HepG2 (cell line): ENCODE measurements at regions not wholly inside any gene's neighbourhood (a gene's known extent, or its start where the extent isn't known, plus 50 kb on each side); places are given as distances from the start of the nearest gene placed in this dataset.

Experiments
- BRCA1 ChIP-seq: sonication (generic); formaldehyde crosslinking; IDR thresholded peaks from 2 replicates; pipeline ENCODE4 v1.4.0; 2020; ENCODE audit warnings: missing genetic modification reagents
- CENPX ChIP-seq: sonication (generic); formaldehyde crosslinking; IDR thresholded peaks from 2 replicates; pipeline ENCODE4 v1.9.0; 2021; ENCODE audit warnings: mild to moderate bottlenecking, missing genetic modification reagents, moderate library complexity
- ESRRA ChIP-seq: sonication (generic); formaldehyde crosslinking; IDR thresholded peaks from 2 replicates; pipeline ENCODE4 v1.5.1; 2020; ENCODE audit warnings: mild to moderate bottlenecking, low read depth, missing genetic modification reagents
- GABPB1 ChIP-seq: IDR thresholded peaks from 2 replicates; pipeline ENCODE4 v1.6.1; 2016; ENCODE audit warnings: mild to moderate bottlenecking, missing genetic modification reagents, moderate library complexity, missing compliant biosample characterization
- HNRNPUL1 ChIP-seq: fragments of 200-400 bp; formaldehyde crosslinking; IDR thresholded peaks from 2 replicates; pipeline ENCODE4 v1.6.1; 2017; ENCODE audit warnings: low read depth, mild to moderate bottlenecking, low read length, moderate library complexity
- ISL2 ChIP-seq: sonication (generic); formaldehyde crosslinking; IDR thresholded peaks from 2 replicates; pipeline ENCODE4 v1.5.0; 2020; ENCODE audit warnings: missing genetic modification reagents
- MYNN ChIP-seq: sonication (generic); formaldehyde crosslinking; IDR thresholded peaks from 2 replicates; pipeline ENCODE4 v1.4.0; 2020; ENCODE audit warnings: mild to moderate bottlenecking, low read depth, missing genetic modification reagents
- NFYB ChIP-seq: sonication (generic); formaldehyde crosslinking; IDR thresholded peaks from 2 replicates; pipeline ENCODE4 v1.4.0; 2020; ENCODE audit warnings: missing genetic modification reagents
- NR2F6 ChIP-seq, 2 experiments: IDR thresholded peaks; 2 replicates each; pipeline ENCODE4 v1.6.1; 2016; ENCODE audit warnings: antibody characterized with exemption in 1 of 2, mild to moderate bottlenecking in 1 of 2
- RARA ChIP-seq: IDR thresholded peaks from 2 replicates; pipeline ENCODE4 v1.6.1; 2016; ENCODE audit warnings: missing genetic modification reagents, missing compliant biosample characterization
- SRSF9 ChIP-seq: fragments of 200-400 bp; formaldehyde crosslinking; IDR thresholded peaks from 2 replicates; pipeline ENCODE4 v1.6.1; 2018; ENCODE audit warnings: borderline replicate concordance, mild to moderate bottlenecking, low read depth, low read length; ENCODE audit not compliant: insufficient read depth, poor library complexity, severe bottlenecking
- ZNF326 ChIP-seq: sonication (generic); formaldehyde crosslinking; IDR thresholded peaks from 2 replicates; pipeline ENCODE4 v1.4.0; 2020; ENCODE audit warnings: missing genetic modification reagents, borderline replicate concordance
- ZNF605 ChIP-seq: sonication (generic); formaldehyde crosslinking; IDR thresholded peaks from 2 replicates; pipeline ENCODE4 v1.8.0; 2022; ENCODE audit warnings: mild to moderate bottlenecking, missing genetic modification reagents
- ZNF670 ChIP-seq: sonication (generic); formaldehyde crosslinking; IDR thresholded peaks from 2 replicates; pipeline ENCODE4 v1.8.0; 2022; ENCODE audit warnings: mild to moderate bottlenecking, missing genetic modification reagents, borderline replicate concordance
- ZNF7 ChIP-seq: IDR thresholded peaks from 2 replicates; pipeline ENCODE4 v1.6.1; 2016; ENCODE audit warnings: missing biosample characterization, missing genetic modification reagents
- ZNF790 ChIP-seq: sonication (generic); formaldehyde crosslinking; IDR thresholded peaks from 2 replicates; pipeline ENCODE4 v1.8.0; 2022; ENCODE audit warnings: missing genetic modification reagents, mild to moderate bottlenecking, borderline replicate concordance
- ZNF816 ChIP-seq: sonication (generic); formaldehyde crosslinking; IDR thresholded peaks from 2 replicates; pipeline ENCODE4 v1.8.0; 2022; ENCODE audit warnings: missing genetic modification reagents, mild to moderate bottlenecking, borderline replicate concordance
- TF ChIP-seq, protein P1 (sequence below): sonication (generic); formaldehyde crosslinking; conservative IDR thresholded peaks from 2 replicates; pipeline ENCODE4 v1.4.0; 2020; ENCODE audit warnings: mild to moderate bottlenecking, missing genetic modification reagents, moderate library complexity
- TF ChIP-seq, protein P2 (sequence below): sonication (generic); formaldehyde crosslinking; conservative IDR thresholded peaks from 2 replicates; pipeline ENCODE4 v1.5.0; 2020; ENCODE audit warnings: missing genetic modification reagents
- TF ChIP-seq, protein P3 (sequence below): sonication (generic); formaldehyde crosslinking; IDR thresholded peaks from 2 replicates; pipeline ENCODE4 v1.5.0; 2020; ENCODE audit warnings: mild to moderate bottlenecking, missing genetic modification reagents
- TF ChIP-seq, protein P4 (sequence below): sonication (generic); formaldehyde crosslinking; IDR thresholded peaks from 2 replicates; pipeline ENCODE4 v1.9.0; 2022; ENCODE audit warnings: low read depth, missing genetic modification reagents

DNA sequence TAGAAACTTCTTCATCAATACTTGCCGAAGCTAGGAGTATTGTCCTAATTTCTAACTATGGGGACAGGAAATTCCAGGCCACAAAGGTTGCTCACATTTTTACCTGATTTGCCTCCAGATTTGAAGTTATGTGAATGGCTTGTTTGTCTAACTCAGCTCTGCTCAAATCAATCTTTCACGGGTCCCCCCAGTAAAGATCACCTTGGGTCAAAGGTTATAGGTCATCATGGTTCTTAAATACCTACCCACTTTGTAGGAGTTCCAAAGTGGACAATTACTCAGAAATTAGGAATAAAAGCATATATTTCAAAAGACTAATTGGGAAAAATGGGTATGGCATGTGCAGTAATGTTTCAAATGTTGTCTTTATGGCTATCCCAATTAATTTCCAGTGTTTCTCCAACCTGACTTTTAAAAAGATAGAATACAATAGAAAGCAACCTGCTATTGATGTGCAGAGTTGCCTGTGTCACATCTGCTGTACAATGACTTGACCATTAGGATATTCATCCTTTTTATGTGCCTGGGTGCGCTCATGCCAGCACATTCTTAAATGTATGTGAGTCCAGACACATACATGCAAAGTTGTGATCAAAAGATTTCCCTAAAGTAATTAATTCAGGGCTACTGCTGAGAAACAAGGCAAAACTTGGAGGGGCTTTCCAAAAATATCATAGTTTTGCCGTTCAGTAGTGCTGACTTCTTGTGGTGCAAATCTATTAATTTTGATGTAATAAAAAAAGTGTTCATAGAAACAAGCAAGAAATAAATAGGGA lies 126.1 kb downstream of the MYCN start (continued):
- TF ChIP-seq NR2F6 (IDR thresholded peaks at IDR 0.05) (peak; percentile 85), NR2F6 (CRISPR knock-in tag; IDR thresholded peaks at IDR 0.05) (peak; percentile 77), ZNF816 (CRISPR knock-in tag) (0 out of 2 replicates have a peak, but pooled peaks have one; percentile 41), GABPB1 (CRISPR knock-in tag) (no peak), ZNF605 (CRISPR knock-in tag) (no peak), ESRRA (CRISPR knock-in tag) (no peak), ZNF790 (CRISPR knock-in tag) (no peak), RARA (CRISPR knock-in tag) (0 out of 2 replicates have a peak, but pooled peaks have one; percentile 17), ZNF326 (CRISPR knock-in tag) (no peak), ISL2 (CRISPR knock-in tag) (0 out of 2 replicates have a peak, but pooled peaks have one; percentile 23), SRSF9 (no peak), HNRNPUL1 (no peak), CENPX (CRISPR knock-in tag) (no peak), BRCA1 (CRISPR knock-in tag) (no peak), ZNF7 (CRISPR knock-in tag) (no peak), ZNF670 (no peak), NFYB (no peak), MYNN (no peak)
- TF ChIP-seq, protein P1, sequence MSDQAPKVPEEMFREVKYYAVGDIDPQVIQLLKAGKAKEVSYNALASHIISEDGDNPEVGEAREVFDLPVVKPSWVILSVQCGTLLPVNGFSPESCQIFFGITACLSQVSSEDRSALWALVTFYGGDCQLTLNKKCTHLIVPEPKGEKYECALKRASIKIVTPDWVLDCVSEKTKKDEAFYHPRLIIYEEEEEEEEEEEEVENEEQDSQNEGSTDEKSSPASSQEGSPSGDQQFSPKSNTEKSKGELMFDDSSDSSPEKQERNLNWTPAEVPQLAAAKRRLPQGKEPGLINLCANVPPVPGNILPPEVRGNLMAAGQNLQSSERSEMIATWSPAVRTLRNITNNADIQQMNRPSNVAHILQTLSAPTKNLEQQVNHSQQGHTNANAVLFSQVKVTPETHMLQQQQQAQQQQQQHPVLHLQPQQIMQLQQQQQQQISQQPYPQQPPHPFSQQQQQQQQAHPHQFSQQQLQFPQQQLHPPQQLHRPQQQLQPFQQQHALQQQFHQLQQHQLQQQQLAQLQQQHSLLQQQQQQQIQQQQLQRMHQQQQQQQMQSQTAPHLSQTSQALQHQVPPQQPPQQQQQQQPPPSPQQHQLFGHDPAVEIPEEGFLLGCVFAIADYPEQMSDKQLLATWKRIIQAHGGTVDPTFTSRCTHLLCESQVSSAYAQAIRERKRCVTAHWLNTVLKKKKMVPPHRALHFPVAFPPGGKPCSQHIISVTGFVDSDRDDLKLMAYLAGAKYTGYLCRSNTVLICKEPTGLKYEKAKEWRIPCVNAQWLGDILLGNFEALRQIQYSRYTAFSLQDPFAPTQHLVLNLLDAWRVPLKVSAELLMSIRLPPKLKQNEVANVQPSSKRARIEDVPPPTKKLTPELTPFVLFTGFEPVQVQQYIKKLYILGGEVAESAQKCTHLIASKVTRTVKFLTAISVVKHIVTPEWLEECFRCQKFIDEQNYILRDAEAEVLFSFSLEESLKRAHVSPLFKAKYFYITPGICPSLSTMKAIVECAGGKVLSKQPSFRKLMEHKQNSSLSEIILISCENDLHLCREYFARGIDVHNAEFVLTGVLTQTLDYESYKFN (CRISPR knock-in tag): 0 out of 2 replicates have a peak, but pooled peaks have one; percentile 12
- TF ChIP-seq, protein P2, sequence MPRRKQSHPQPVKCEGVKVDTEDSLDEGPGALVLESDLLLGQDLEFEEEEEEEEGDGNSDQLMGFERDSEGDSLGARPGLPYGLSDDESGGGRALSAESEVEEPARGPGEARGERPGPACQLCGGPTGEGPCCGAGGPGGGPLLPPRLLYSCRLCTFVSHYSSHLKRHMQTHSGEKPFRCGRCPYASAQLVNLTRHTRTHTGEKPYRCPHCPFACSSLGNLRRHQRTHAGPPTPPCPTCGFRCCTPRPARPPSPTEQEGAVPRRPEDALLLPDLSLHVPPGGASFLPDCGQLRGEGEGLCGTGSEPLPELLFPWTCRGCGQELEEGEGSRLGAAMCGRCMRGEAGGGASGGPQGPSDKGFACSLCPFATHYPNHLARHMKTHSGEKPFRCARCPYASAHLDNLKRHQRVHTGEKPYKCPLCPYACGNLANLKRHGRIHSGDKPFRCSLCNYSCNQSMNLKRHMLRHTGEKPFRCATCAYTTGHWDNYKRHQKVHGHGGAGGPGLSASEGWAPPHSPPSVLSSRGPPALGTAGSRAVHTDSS: no peak
- TF ChIP-seq, protein P3, sequence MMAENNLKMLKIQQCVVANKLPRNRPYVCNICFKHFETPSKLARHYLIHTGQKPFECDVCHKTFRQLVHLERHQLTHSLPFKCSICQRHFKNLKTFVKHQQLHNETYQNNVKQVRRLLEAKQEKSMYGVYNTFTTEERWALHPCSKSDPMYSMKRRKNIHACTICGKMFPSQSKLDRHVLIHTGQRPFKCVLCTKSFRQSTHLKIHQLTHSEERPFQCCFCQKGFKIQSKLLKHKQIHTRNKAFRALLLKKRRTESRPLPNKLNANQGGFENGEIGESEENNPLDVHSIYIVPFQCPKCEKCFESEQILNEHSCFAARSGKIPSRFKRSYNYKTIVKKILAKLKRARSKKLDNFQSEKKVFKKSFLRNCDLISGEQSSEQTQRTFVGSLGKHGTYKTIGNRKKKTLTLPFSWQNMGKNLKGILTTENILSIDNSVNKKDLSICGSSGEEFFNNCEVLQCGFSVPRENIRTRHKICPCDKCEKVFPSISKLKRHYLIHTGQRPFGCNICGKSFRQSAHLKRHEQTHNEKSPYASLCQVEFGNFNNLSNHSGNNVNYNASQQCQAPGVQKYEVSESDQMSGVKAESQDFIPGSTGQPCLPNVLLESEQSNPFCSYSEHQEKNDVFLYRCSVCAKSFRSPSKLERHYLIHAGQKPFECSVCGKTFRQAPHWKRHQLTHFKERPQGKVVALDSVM (CRISPR knock-in tag): no peak
- TF ChIP-seq, protein P4, sequence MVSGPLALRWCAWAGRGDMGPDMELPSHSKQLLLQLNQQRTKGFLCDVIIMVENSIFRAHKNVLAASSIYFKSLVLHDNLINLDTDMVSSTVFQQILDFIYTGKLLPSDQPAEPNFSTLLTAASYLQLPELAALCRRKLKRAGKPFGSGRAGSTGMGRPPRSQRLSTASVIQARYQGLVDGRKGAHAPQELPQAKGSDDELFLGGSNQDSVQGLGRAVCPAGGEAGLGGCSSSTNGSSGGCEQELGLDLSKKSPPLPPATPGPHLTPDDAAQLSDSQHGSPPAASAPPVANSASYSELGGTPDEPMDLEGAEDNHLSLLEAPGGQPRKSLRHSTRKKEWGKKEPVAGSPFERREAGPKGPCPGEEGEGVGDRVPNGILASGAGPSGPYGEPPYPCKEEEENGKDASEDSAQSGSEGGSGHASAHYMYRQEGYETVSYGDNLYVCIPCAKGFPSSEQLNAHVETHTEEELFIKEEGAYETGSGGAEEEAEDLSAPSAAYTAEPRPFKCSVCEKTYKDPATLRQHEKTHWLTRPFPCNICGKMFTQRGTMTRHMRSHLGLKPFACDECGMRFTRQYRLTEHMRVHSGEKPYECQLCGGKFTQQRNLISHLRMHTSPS (CRISPR knock-in tag): no peak
